ENCODE measurements at regions not wholly inside any gene's neighbourhood (a gene's known extent, or its start where the extent isn't known, plus 50 kb on each side); places are given as distances from the start of the nearest gene placed in this dataset.

GRCh38 chr4:180179146-180179545 is 2064.1 kb upstream of the TENM3 start:
- no peak for TF ChIP-seq CTCF (IDR thresholded peaks at IDR 0.05; ENCODE audit: low read length, missing control alignments)
- no peak for DNase-seq (ENCODE audit: low read depth)
- no peak overlapping the region for H3K4me3 ChIP-seq (replicated peaks; ENCODE audit: low read depth, low read length)

GRCh38 chr4:180189666-180190065 is 2053.5 kb upstream of the TENM3 start:
- DNase-seq (ENCODE audit: low read depth): no peak
- no peak overlapping the region for H3K4me3 ChIP-seq (replicated peaks; ENCODE audit: low read depth, low read length)
- no peak for TF ChIP-seq CTCF (IDR thresholded peaks at IDR 0.05; ENCODE audit: low read length, missing control alignments)

GRCh38 chr4:180190382-180190781 is 2052.8 kb upstream of the TENM3 start:
- DNase-seq (ENCODE audit: low read depth): no peak
- TF ChIP-seq CTCF (IDR thresholded peaks at IDR 0.05; ENCODE audit: low read length, missing control alignments): no peak
- H3K4me3 ChIP-seq (replicated peaks; ENCODE audit: low read depth, low read length): no peak overlapping the region

- H3K4me3 ChIP-seq (replicated peaks; ENCODE audit: low read depth, low read length): no peak overlapping the region
- TF ChIP-seq CTCF (IDR thresholded peaks at IDR 0.05; ENCODE audit: low read length, missing control alignments): no peak
- DNase-seq (ENCODE audit: low read depth): no peak
Measured at GRCh38 chr4:180197471-180197870, 2045.7 kb upstream of the TENM3 start.

- TF ChIP-seq CTCF (IDR thresholded peaks at IDR 0.05; ENCODE audit: low read length, missing control alignments): no peak
- DNase-seq (ENCODE audit: low read depth): no peak
Measured at GRCh38 chr4:180203349-180203748, 2039.9 kb upstream of the TENM3 start.

GRCh38 chr4:180205276-180205675 is 2037.9 kb upstream of the TENM3 start:
- no peak for DNase-seq (ENCODE audit: low read depth)
- H3K4me3 ChIP-seq (replicated peaks; ENCODE audit: low read depth, low read length): no peak overlapping the region
- TF ChIP-seq CTCF (IDR thresholded peaks at IDR 0.05; ENCODE audit: low read length, missing control alignments): no peak

More at GRCh38 chr4:180203349-180203748, 2039.9 kb upstream of the TENM3 start:
- no peak overlapping the region for H3K4me3 ChIP-seq (replicated peaks; ENCODE audit: low read depth, low read length)

GRCh38 chr4:180207921-180208320 is 2035.3 kb upstream of the TENM3 start:
- TF ChIP-seq CTCF (IDR thresholded peaks at IDR 0.05; ENCODE audit: low read length, missing control alignments): no peak
- DNase-seq (ENCODE audit: low read depth): no peak
- H3K4me3 ChIP-seq (replicated peaks; ENCODE audit: low read depth, low read length): no peak overlapping the region
